ENCODE measurements at regions not wholly inside any gene's neighbourhood (a gene's known extent, or its start where the extent isn't known, plus 50 kb on each side); places are given as distances from the start of the nearest gene placed in this dataset.

- TF ChIP-seq MYC (IDR thresholded peaks at IDR 0.05; ENCODE audit: low read depth, low read length) (no peak), EZH2 (IDR thresholded peaks at IDR 0.05; ENCODE audit: borderline replicate concordance, low read depth, low read length, severe bottlenecking) (no peak), JUN (IDR thresholded peaks at IDR 0.05; ENCODE audit: borderline replicate concordance, insufficient read depth, insufficient read length, low read depth) (no peak)
Measured at GRCh38 chr9:79061752-79062616, 509.8 kb upstream of the TLE4 start.
